Stimulated activated naive B cell treated with anti-CD40 and anti-IgM and Interleukin-4, amounts not matched to agents 10 μg/mL and 1 μg/mL and 100 μg/mL, for 72 hours (primary cell): ENCODE measurements at regions not wholly inside any gene's neighbourhood (a gene's known extent, or its start where the extent isn't known, plus 50 kb on each side); places are given as distances from the start of the nearest gene placed in this dataset.
"Not testable (repeated sequence)": the region's sequence is repeated elsewhere in the genome, so short reads cannot be mapped to it uniquely, and the experiment has no call there.

ENCODE experiments used
- ATAC-seq, 2 donors: fragments of 150-1000 bp; cut with Tn5 transposase; replicated peaks; 2 replicates each; pipeline ENCODE4 v1.10.0; 2021; ENCODE audit warnings: moderate library complexity in 1 of 2
- DNase-seq: peaks from one replicate; pipeline ENCODE4 v3.0.0; 2021
- H3K27ac Mint-ChIP-seq: one replicate; pipeline ENCODE4 v1.8.0; 2022; ENCODE audit warnings: mild to moderate bottlenecking, mixed read lengths
- H3K27me3 Mint-ChIP-seq, 2 donors: one replicate each; pipeline ENCODE4 v1.8.0; 2022; ENCODE audit warnings: mixed read lengths in 2 of 2
- H3K36me3 Mint-ChIP-seq, 2 donors: one replicate each; pipeline ENCODE4 v1.8.0; 2022; ENCODE audit warnings: mixed read lengths in 2 of 2, mild to moderate bottlenecking in 1 of 2
- H3K4me1 Mint-ChIP-seq, 2 donors: one replicate each; pipeline ENCODE4 v1.8.0; 2022; ENCODE audit warnings: mixed read lengths in 2 of 2, mild to moderate bottlenecking in 1 of 2
- H3K4me3 Mint-ChIP-seq, 2 donors: one replicate each; pipeline ENCODE4 v1.8.0; 2022; ENCODE audit warnings: mild to moderate bottlenecking in 2 of 2, mixed read lengths in 2 of 2, moderate library complexity in 1 of 2
- H3K9me3 Mint-ChIP-seq, 2 donors: one replicate each; pipeline ENCODE4 v1.8.0; 2022; ENCODE audit warnings: mixed read lengths in 2 of 2, mild to moderate bottlenecking in 1 of 2

GRCh38 chr15:96146726-96147125 is 183.8 kb upstream of the NR2F2 start:
- H3K27me3 Mint-ChIP-seq = no peaks in the 10 kb centered on the region
- no peak overlapping the region for H3K27ac Mint-ChIP-seq
- no peaks in the 10 kb centered on the region for H3K4me1 Mint-ChIP-seq
- H3K36me3 Mint-ChIP-seq = no peaks in the 10 kb centered on the region
- DNase-seq (no peak), ATAC-seq (no peak)
- peaks cover 0 to 3% of the 10 kb centered on the region in 2 donors for H3K9me3 Mint-ChIP-seq
- no peak overlapping the region for H3K4me3 Mint-ChIP-seq

GRCh38 chr15:96147267-96147666 is 183.2 kb upstream of the NR2F2 start:
- H3K9me3 Mint-ChIP-seq = peaks cover 0 to 3% of the 10 kb centered on the region in 2 donors
- ATAC-seq (no peak), DNase-seq (no peak)
- no peak overlapping the region for H3K27ac Mint-ChIP-seq
- no peak overlapping the region for H3K4me3 Mint-ChIP-seq
- no peaks in the 10 kb centered on the region for H3K36me3 Mint-ChIP-seq
- no peaks in the 10 kb centered on the region for H3K27me3 Mint-ChIP-seq
- H3K4me1 Mint-ChIP-seq = no peaks in the 10 kb centered on the region

- ATAC-seq = no peak
- H3K27me3 Mint-ChIP-seq = no peaks in the 10 kb centered on the region
- DNase-seq = no peak
- no peak overlapping the region for H3K4me3 Mint-ChIP-seq
- H3K9me3 Mint-ChIP-seq = peaks cover 0 to 3% of the 10 kb centered on the region in 2 donors
- H3K36me3 Mint-ChIP-seq = no peaks in the 10 kb centered on the region
- H3K27ac Mint-ChIP-seq = no peak overlapping the region
- no peaks in the 10 kb centered on the region for H3K4me1 Mint-ChIP-seq
Measured at GRCh38 chr15:96150254-96150653, 180.2 kb upstream of the NR2F2 start.

- H3K4me3 Mint-ChIP-seq, H3K36me3 Mint-ChIP-seq, H3K9me3 Mint-ChIP-seq, ATAC-seq, H3K27ac Mint-ChIP-seq, DNase-seq, H3K4me1 Mint-ChIP-seq, H3K27me3 Mint-ChIP-seq: not testable (repeated sequence)
Measured at GRCh38 chr15:96151749-96152148, 178.8 kb upstream of the NR2F2 start.

GRCh38 chr15:96153929-96154328 is 176.6 kb upstream of the NR2F2 start:
- ATAC-seq (no peak), DNase-seq (no peak)
- no peaks in the 10 kb centered on the region for H3K9me3 Mint-ChIP-seq
- no peaks in the 10 kb centered on the region for H3K4me1 Mint-ChIP-seq
- no peak overlapping the region for H3K27ac Mint-ChIP-seq
- no peaks in the 10 kb centered on the region for H3K36me3 Mint-ChIP-seq
- H3K27me3 Mint-ChIP-seq = no peaks in the 10 kb centered on the region
- H3K4me3 Mint-ChIP-seq = no peak overlapping the region

- no peaks in the 10 kb centered on the region for H3K4me1 Mint-ChIP-seq
- H3K9me3 Mint-ChIP-seq = no peaks in the 10 kb centered on the region
- H3K27ac Mint-ChIP-seq = no peak overlapping the region
- ATAC-seq (no peak), DNase-seq (no peak)
- H3K27me3 Mint-ChIP-seq = peaks cover 0 to 12% of the 10 kb centered on the region in 2 donors
- H3K4me3 Mint-ChIP-seq = no peak overlapping the region
- no peaks in the 10 kb centered on the region for H3K36me3 Mint-ChIP-seq
Measured at GRCh38 chr15:96158938-96159337, 171.6 kb upstream of the NR2F2 start.

- H3K27ac Mint-ChIP-seq = no peak overlapping the region
- no peak for ATAC-seq
- no peaks in the 10 kb centered on the region for H3K36me3 Mint-ChIP-seq
- DNase-seq = no peak
- no peaks in the 10 kb centered on the region for H3K9me3 Mint-ChIP-seq
- no peaks in the 10 kb centered on the region for H3K4me1 Mint-ChIP-seq
- H3K4me3 Mint-ChIP-seq = no peak overlapping the region
- peaks cover 0 to 12% of the 10 kb centered on the region in 2 donors for H3K27me3 Mint-ChIP-seq
Measured at GRCh38 chr15:96160269-96160668, 170.2 kb upstream of the NR2F2 start.

- H3K4me3 Mint-ChIP-seq = no peak overlapping the region
- no peak overlapping the region for H3K27ac Mint-ChIP-seq
- DNase-seq (no peak), ATAC-seq (no peak)
- H3K27me3 Mint-ChIP-seq = peaks cover 0 to 12% of the 10 kb centered on the region in 2 donors
- no peaks in the 10 kb centered on the region for H3K36me3 Mint-ChIP-seq
- H3K4me1 Mint-ChIP-seq = no peaks in the 10 kb centered on the region
- no peaks in the 10 kb centered on the region for H3K9me3 Mint-ChIP-seq
Measured at GRCh38 chr15:96160800-96161199, 169.7 kb upstream of the NR2F2 start.

- H3K27ac Mint-ChIP-seq = no peak overlapping the region
- H3K27me3 Mint-ChIP-seq = peaks cover 0 to 20% of the 10 kb centered on the region in 2 donors
- H3K4me1 Mint-ChIP-seq = no peaks in the 10 kb centered on the region
- ATAC-seq = no peak
- no peak overlapping the region for H3K4me3 Mint-ChIP-seq
- no peaks in the 10 kb centered on the region for H3K9me3 Mint-ChIP-seq
- H3K36me3 Mint-ChIP-seq = no peaks in the 10 kb centered on the region
- DNase-seq = no peak
Measured at GRCh38 chr15:96162322-96162721, 168.2 kb upstream of the NR2F2 start.

GRCh38 chr15:96165081-96165480 is 165.4 kb upstream of the NR2F2 start:
- H3K4me3 Mint-ChIP-seq = no peak overlapping the region
- ATAC-seq (no peak), DNase-seq (no peak)
- no peak overlapping the region for H3K27ac Mint-ChIP-seq
- no peaks in the 10 kb centered on the region for H3K36me3 Mint-ChIP-seq
- no peaks in the 10 kb centered on the region for H3K4me1 Mint-ChIP-seq
- H3K27me3 Mint-ChIP-seq = peaks cover 0 to 19% of the 10 kb centered on the region in 2 donors
- peaks cover 0 to 3% of the 10 kb centered on the region in 2 donors for H3K9me3 Mint-ChIP-seq

- no peak for ATAC-seq
- Mint-ChIP-seq H3K27me3 (peaks cover 0 to 14% of the 10 kb centered on the region in 2 donors), H3K4me3 (no peak overlapping the region), H3K9me3 (peaks cover 0 to 3% of the 10 kb centered on the region in 2 donors), H3K4me1 (no peaks in the 10 kb centered on the region), H3K27ac (no peak overlapping the region), H3K36me3 (no peaks in the 10 kb centered on the region)
- no peak for DNase-seq
Measured at GRCh38 chr15:96165775-96166174, 164.7 kb upstream of the NR2F2 start.

GRCh38 chr15:96166223-96167200 is 164.0 kb upstream of the NR2F2 start:
- DNase-seq = no peak
- H3K27me3 Mint-ChIP-seq = peaks cover 0 to 14% of the 10 kb centered on the region in 2 donors
- no peaks in the 10 kb centered on the region for H3K4me1 Mint-ChIP-seq
- peaks cover 0 to 3% of the 10 kb centered on the region in 2 donors for H3K9me3 Mint-ChIP-seq
- H3K27ac Mint-ChIP-seq = no peak overlapping the region
- H3K36me3 Mint-ChIP-seq = no peaks in the 10 kb centered on the region
- H3K4me3 Mint-ChIP-seq = no peak overlapping the region
- ATAC-seq = no peak

GRCh38 chr15:96170616-96170978 is 159.9 kb upstream of the NR2F2 start:
- not testable (repeated sequence) for H3K4me3 Mint-ChIP-seq

GRCh38 chr15:96170979-96171739 is 159.3 kb upstream of the NR2F2 start:
- no peaks in the 10 kb centered on the region for H3K36me3 Mint-ChIP-seq
- H3K4me1 Mint-ChIP-seq = no peaks in the 10 kb centered on the region
- H3K27ac Mint-ChIP-seq = no peak overlapping the region
- ATAC-seq (no peak), DNase-seq (no peak)
- peaks cover 0 to 7% of the 10 kb centered on the region in 2 donors for H3K27me3 Mint-ChIP-seq
- H3K9me3 Mint-ChIP-seq = peaks cover 0 to 3% of the 10 kb centered on the region in 2 donors
- no peak overlapping the region for H3K4me3 Mint-ChIP-seq

More at GRCh38 chr15:96170616-96170978, 159.9 kb upstream of the NR2F2 start:
- not testable (repeated sequence) for H3K36me3 Mint-ChIP-seq, ATAC-seq, DNase-seq, H3K27me3 Mint-ChIP-seq, H3K4me1 Mint-ChIP-seq, H3K9me3 Mint-ChIP-seq, H3K27ac Mint-ChIP-seq
